ENCODE measurements at regions not wholly inside any gene's neighbourhood (a gene's known extent, or its start where the extent isn't known, plus 50 kb on each side); places are given as distances from the start of the nearest gene placed in this dataset.

DNA sequence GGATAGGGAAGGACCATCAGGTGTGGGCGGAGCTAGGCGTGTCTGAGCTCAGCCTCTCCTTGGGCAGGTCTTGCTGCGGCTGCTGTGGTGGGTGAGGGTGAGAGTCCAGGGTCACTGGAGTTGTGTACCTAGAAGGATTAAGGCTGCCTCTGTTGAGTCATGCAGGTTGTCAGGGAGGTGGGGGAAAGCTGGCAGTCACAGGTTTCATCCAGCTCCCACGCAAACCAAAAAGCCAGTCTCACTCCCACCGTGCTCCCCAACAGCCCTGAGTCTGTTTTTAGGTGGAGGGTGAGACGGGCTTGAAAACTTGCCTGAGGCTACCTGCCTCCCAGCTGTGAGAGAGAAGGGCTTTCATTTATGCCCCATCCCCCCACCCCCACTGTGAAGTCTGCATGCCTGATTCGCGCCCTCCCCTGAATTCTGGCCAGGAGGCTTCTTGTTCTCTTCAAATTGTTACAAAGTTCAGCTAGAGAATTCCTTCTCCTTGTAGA, 161.5 kb downstream of the MYLK4 start:
- ATAC-seq (ENCODE audit: low FRiP score in 2 of 2) (no peak), DNase-seq (no peak)
- H3K27ac ChIP-seq, result no peak overlapping the region
- WGBS, 2 donors, result 86 to 92% methylated on average over 8 of the region's 8 CpGs
- H3K36me3 ChIP-seq, result no peaks in the 10 kb centered on the region
- no peak for TF ChIP-seq POLR2A (IDR thresholded peaks at IDR 0.05)
- TF ChIP-seq, protein P1, sequence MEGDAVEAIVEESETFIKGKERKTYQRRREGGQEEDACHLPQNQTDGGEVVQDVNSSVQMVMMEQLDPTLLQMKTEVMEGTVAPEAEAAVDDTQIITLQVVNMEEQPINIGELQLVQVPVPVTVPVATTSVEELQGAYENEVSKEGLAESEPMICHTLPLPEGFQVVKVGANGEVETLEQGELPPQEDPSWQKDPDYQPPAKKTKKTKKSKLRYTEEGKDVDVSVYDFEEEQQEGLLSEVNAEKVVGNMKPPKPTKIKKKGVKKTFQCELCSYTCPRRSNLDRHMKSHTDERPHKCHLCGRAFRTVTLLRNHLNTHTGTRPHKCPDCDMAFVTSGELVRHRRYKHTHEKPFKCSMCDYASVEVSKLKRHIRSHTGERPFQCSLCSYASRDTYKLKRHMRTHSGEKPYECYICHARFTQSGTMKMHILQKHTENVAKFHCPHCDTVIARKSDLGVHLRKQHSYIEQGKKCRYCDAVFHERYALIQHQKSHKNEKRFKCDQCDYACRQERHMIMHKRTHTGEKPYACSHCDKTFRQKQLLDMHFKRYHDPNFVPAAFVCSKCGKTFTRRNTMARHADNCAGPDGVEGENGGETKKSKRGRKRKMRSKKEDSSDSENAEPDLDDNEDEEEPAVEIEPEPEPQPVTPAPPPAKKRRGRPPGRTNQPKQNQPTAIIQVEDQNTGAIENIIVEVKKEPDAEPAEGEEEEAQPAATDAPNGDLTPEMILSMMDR (IDR thresholded peaks at IDR 0.05), result no peak
- TF ChIP-seq EP300 (IDR thresholded peaks at IDR 0.05), result no peak
- no peak for TF ChIP-seq POLR2AphosphoS5 (IDR thresholded peaks at IDR 0.05)
- H3K4me3 ChIP-seq, result no peak overlapping the region
- no peaks in the 10 kb centered on the region for H3K27me3 ChIP-seq
- H3K4me1 ChIP-seq, result no peaks in the 10 kb centered on the region
- no peaks in the 10 kb centered on the region for H3K9me3 ChIP-seq

DNA sequence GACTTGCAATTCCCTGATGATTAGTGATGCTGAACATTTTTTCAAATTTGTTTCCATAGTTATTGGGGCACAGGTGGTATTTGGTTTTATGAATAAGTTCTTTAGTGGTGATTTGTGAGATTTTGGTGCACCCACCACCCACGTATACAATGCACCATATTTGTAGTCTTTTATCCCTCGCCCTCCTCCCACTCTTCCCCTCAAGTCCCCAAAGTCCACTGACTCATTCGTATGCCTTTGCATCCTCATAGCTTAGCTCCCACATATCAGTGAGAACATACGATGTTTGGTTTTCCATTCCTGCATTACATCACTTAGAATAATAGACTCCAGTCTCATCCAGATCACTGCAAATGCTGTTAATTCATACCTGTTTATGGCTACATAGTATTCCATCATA, 167.3 kb downstream of the MYLK4 start:
- DNase-seq (no peak), ATAC-seq (ENCODE audit: low FRiP score in 2 of 2) (no peak)
- H3K4me1 ChIP-seq, result no peaks in the 10 kb centered on the region
- no peaks in the 10 kb centered on the region for H3K36me3 ChIP-seq
- H3K27me3 ChIP-seq, result no peaks in the 10 kb centered on the region
- 71 to 81% methylated on average over 4 of the region's 4 CpGs for WGBS, 2 donors
- H3K4me3 ChIP-seq, result no peak overlapping the region
- H3K27ac ChIP-seq, result no peak overlapping the region
- no peak for TF ChIP-seq EP300 (IDR thresholded peaks at IDR 0.05)
- TF ChIP-seq, protein P1 (IDR thresholded peaks at IDR 0.05), result no peak
- TF ChIP-seq POLR2AphosphoS5 (IDR thresholded peaks at IDR 0.05), result no peak
- TF ChIP-seq POLR2A (IDR thresholded peaks at IDR 0.05), result no peak
- H3K9me3 ChIP-seq, result no peaks in the 10 kb centered on the region

- Histone ChIP-seq H3K4me3 (no peak overlapping the region), H3K36me3 (no peaks in the 10 kb centered on the region), H3K9me3 (no peaks in the 10 kb centered on the region), H3K4me1 (no peaks in the 10 kb centered on the region), H3K27ac (no peak overlapping the region), H3K27me3 (no peaks in the 10 kb centered on the region)
- ATAC-seq (ENCODE audit: low FRiP score in 2 of 2), result no peak
- TF ChIP-seq POLR2AphosphoS5 (IDR thresholded peaks at IDR 0.05) (no peak), POLR2A (IDR thresholded peaks at IDR 0.05) (no peak), EP300 (IDR thresholded peaks at IDR 0.05) (no peak)
- TF ChIP-seq, protein P1 (IDR thresholded peaks at IDR 0.05), result no peak
- WGBS, 2 donors, result 81 to 83% methylated on average over 6 of the region's 6 CpGs
- DNase-seq, result no peak
Measured at GRCh38 chr6:2582268-2582667, 168.5 kb downstream of the MYLK4 start.

- Histone ChIP-seq H3K27ac (no peak overlapping the region), H3K36me3 (no peaks in the 10 kb centered on the region)
- WGBS, 2 donors, result 91 to 92% methylated on average over 2 of the region's 2 CpGs
Measured at GRCh38 chr6:2581611-2582010, 169.1 kb downstream of the MYLK4 start.

DNA sequence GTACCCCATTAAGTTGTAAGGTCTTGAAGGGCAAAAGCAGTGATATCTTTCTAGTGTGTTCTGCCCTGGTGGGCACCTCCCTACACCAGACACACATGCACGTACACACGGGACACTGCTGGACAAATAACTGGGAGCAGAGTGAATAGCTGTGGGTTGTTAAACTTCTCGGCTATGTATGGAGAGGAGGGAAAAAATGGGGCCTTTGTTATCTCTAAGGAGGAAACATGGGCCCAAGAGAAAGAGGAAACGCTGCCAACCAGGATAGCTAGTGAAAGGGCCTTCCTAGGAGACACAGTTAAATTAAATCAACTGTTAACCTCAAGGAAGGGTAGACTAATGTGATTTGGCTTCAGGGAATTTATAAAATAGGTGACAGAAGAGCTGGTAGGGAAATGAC, 169.7 kb downstream of the MYLK4 start:
- no peak overlapping the region for H3K4me3 ChIP-seq
- no peaks in the 10 kb centered on the region for H3K4me1 ChIP-seq
- no peak overlapping the region for H3K27ac ChIP-seq
- TF ChIP-seq, protein P1 (IDR thresholded peaks at IDR 0.05), result no peak
- TF ChIP-seq POLR2AphosphoS5 (IDR thresholded peaks at IDR 0.05) (no peak), POLR2A (IDR thresholded peaks at IDR 0.05) (no peak), EP300 (IDR thresholded peaks at IDR 0.05) (no peak)
- no peaks in the 10 kb centered on the region for H3K9me3 ChIP-seq
- 75 to 77% methylated on average over 4 of the region's 4 CpGs for WGBS, 2 donors
- DNase-seq (no peak), ATAC-seq (ENCODE audit: low FRiP score in 2 of 2) (no peak)
- H3K27me3 ChIP-seq, result no peaks in the 10 kb centered on the region
- H3K36me3 ChIP-seq, result no peaks in the 10 kb centered on the region

More at GRCh38 chr6:2581611-2582010, 169.1 kb downstream of the MYLK4 start:
- Histone ChIP-seq H3K4me1 (no peaks in the 10 kb centered on the region), H3K27me3 (no peaks in the 10 kb centered on the region), H3K4me3 (no peak overlapping the region), H3K9me3 (no peaks in the 10 kb centered on the region)
- DNase-seq (no peak), ATAC-seq (ENCODE audit: low FRiP score in 2 of 2) (no peak)
- TF ChIP-seq EP300 (IDR thresholded peaks at IDR 0.05) (no peak), POLR2A (IDR thresholded peaks at IDR 0.05) (no peak), POLR2AphosphoS5 (IDR thresholded peaks at IDR 0.05) (no peak)
- TF ChIP-seq, protein P1 (IDR thresholded peaks at IDR 0.05), result no peak
